OCI-LY1 (cell line): ENCODE measurements at regions not wholly inside any gene's neighbourhood (a gene's known extent, or its start where the extent isn't known, plus 50 kb on each side); places are given as distances from the start of the nearest gene placed in this dataset.

Experiments used
- CTCF ChIP-seq: fragments of 200-600 bp; sonication (generic), shearing (Covaris generic); IDR thresholded peaks from 2 replicates; pipeline ENCODE4 v1.5.1; 2017; ENCODE audit warnings: mild to moderate bottlenecking, antibody characterized with exemption, low read length, moderate library complexity, mixed read lengths
- EZH2 ChIP-seq: fragments of 200-600 bp; sonication (generic), shearing (Covaris generic); IDR thresholded peaks from 2 replicates; pipeline ENCODE4 v1.8.0; 2017; ENCODE audit warnings: borderline replicate concordance, mixed run types, mild to moderate bottlenecking, antibody characterized with exemption, low read length, moderate library complexity, mixed read lengths

- no peak for TF ChIP-seq EZH2
- no peak for TF ChIP-seq CTCF
Observed at GRCh38 chr20:23279836-23280235, 70.8 kb upstream of the NXT1 start.
